Cardiac muscle cell (in vitro differentiated cells and primary cell): ENCODE measurements at regions not wholly inside any gene's neighbourhood (a gene's known extent, or its start where the extent isn't known, plus 50 kb on each side); places are given as distances from the start of the nearest gene placed in this dataset.

ENCODE experiments used
- DNase-seq, 2 donors: peaks; one replicate each; pipeline versions ENCODE4 v3.0.0 to v3.0.0-alpha.2; 2010 to 2017; ENCODE audit warnings: low read depth in 1 of 2, low spot score in 1 of 2
- H3K27ac ChIP-seq: fragments of 200-600 bp; sonication (generic); 2 replicates; pipeline ENCODE4 v1.5.1; 2016
- H3K27me3 ChIP-seq: fragments of 200-600 bp; sonication (generic); 2 replicates; pipeline ENCODE4 v1.6.0; 2016; ENCODE audit warnings: control low read depth
- H3K36me3 ChIP-seq: fragments of 200-600 bp; sonication (generic); 2 replicates; pipeline ENCODE4 v1.5.1; 2016; ENCODE audit warnings: control low read depth
- H3K4me1 ChIP-seq: fragments of 200-600 bp; sonication (generic); 2 replicates; pipeline ENCODE4 v1.8.1; 2017; ENCODE audit warnings: low read depth, mild to moderate bottlenecking, mixed run types
- H3K4me3 ChIP-seq: fragments of 200-600 bp; sonication (generic); 2 replicates; pipeline ENCODE4 v1.5.1; 2016; ENCODE audit warnings: mild to moderate bottlenecking
- H3K9me3 ChIP-seq: fragments of 200-600 bp; sonication (generic); 2 replicates; pipeline ENCODE4 v1.5.1; 2017; ENCODE audit warnings: low read depth, mild to moderate bottlenecking, control low read depth
- TF ChIP-seq, protein P1 (sequence below): IDR thresholded peaks from 2 replicates; pipeline ENCODE4 v1.5.1; 2012; ENCODE audit warnings: low read depth, mild to moderate bottlenecking, low read length

DNA sequence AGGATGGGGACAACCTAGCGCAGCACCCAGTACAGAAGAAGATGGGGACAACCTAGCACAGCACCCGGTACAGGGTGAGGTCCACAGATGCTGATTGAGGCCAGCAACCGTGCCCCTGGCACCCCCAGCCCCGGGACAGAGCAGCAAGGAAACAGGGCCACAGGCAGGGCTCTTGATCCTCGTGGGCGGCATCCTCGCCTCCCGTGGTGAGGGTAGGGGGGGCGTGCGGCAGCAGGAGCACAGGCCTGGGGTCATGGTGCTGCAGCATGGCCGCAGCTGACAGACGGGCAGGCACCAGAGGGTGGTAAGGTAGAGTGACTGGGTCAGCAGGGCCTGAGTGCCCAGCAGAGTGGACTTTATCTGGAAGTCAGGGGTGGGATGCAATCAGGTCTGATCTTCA lies 89.5 kb downstream of the HMX1 start:
- no peaks in the 10 kb centered on the region for H3K4me1 ChIP-seq
- H3K4me3 ChIP-seq, result no peak overlapping the region
- TF ChIP-seq, protein P1, sequence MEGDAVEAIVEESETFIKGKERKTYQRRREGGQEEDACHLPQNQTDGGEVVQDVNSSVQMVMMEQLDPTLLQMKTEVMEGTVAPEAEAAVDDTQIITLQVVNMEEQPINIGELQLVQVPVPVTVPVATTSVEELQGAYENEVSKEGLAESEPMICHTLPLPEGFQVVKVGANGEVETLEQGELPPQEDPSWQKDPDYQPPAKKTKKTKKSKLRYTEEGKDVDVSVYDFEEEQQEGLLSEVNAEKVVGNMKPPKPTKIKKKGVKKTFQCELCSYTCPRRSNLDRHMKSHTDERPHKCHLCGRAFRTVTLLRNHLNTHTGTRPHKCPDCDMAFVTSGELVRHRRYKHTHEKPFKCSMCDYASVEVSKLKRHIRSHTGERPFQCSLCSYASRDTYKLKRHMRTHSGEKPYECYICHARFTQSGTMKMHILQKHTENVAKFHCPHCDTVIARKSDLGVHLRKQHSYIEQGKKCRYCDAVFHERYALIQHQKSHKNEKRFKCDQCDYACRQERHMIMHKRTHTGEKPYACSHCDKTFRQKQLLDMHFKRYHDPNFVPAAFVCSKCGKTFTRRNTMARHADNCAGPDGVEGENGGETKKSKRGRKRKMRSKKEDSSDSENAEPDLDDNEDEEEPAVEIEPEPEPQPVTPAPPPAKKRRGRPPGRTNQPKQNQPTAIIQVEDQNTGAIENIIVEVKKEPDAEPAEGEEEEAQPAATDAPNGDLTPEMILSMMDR, result no peak
- H3K9me3 ChIP-seq, result no peaks in the 10 kb centered on the region
- no peaks in the 10 kb centered on the region for H3K36me3 ChIP-seq
- no peak for DNase-seq
- no peak overlapping the region for H3K27ac ChIP-seq
- no peaks in the 10 kb centered on the region for H3K27me3 ChIP-seq

DNA sequence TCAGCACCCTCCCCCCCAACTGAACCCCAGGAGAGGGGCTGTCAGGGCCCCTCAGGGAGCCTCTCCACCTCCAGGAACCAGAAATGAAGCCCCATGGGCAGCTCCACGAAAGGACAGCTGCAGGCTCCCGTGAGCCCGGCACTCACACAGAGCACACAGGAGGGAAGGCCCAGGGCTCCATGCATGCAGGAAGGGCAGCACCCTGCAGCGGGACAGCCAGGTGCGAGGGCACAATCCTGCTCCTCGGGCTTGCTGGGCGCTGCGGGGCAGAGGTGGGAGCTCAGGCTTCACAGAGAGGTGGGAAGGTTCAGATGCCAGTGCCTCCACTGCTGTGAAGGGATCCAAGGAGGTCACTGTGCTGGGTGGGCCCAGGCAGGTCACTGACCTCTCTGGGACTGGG lies 90.0 kb downstream of the HMX1 start:
- TF ChIP-seq, protein P1, result no peak
- no peak overlapping the region for H3K27ac ChIP-seq
- no peak overlapping the region for H3K4me3 ChIP-seq
- H3K9me3 ChIP-seq, result no peaks in the 10 kb centered on the region
- no peaks in the 10 kb centered on the region for H3K4me1 ChIP-seq
- H3K36me3 ChIP-seq, result no peaks in the 10 kb centered on the region
- DNase-seq, result no peak
- H3K27me3 ChIP-seq, result no peaks in the 10 kb centered on the region

DNA sequence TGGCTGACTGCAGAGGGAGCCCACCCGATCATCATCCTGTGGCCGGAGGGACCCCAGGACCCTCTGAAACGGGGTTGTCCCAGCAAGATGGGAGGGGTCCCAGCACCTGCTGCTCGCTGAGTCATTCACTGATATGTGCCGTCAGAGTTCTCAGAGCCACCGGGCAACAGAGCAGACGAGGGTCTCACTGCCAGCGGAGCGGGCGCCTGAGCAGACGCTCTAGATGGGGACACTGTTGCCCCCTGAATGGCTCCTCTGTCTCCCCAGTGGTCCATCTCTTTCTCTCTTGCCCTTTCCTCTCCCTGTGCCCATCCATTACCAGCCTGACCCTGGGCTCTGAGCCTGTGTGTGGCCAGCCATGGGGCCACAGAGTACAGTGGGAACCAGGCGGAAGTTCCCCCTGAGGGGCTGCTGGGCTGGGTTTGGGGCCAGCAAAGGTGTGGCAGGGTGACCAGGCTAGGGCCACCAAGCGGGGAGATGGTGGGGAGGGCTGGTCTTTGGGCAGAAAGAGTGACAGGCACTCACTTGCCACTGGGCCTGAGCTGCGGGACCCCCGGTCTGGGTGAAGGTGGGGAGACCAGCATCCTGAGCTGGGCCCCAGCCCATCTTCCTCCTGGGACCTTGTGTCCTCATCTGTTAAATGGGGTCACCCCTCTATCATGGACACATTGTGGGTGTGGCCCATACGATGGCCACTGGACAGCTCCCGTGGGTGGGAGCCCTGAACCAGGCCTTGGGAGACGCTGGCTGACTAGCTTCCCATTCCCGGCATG lies 90.9 kb downstream of the HMX1 start:
- no peak overlapping the region for H3K27ac ChIP-seq

DNA sequence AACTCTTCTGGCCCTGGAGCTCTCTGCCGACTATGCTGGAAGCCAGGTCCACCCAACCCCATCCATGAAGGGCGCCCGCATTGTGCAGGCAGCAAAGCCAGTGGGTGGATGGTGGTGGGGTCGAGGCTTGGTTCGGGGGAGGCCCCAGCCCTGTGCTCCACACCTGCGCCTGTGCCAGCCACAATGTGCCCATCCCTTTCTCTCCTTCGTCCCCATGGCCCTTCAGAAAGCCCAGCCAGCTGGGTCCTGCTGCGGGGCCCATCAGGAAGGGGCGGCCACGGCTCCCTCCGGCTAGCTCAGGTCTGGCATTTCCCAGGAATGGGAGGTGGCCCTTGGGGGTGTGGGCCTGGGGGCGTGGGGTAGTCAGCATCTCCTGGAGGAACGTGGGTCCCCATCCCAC lies 91.6 kb downstream of the HMX1 start:
- H3K36me3 ChIP-seq, result no peaks in the 10 kb centered on the region
- TF ChIP-seq, protein P1, result no peak
- H3K9me3 ChIP-seq, result no peaks in the 10 kb centered on the region
- DNase-seq, result no peak
- no peak overlapping the region for H3K27ac ChIP-seq
- H3K4me1 ChIP-seq, result no peaks in the 10 kb centered on the region
- no peaks in the 10 kb centered on the region for H3K27me3 ChIP-seq
- H3K4me3 ChIP-seq, result no peak overlapping the region

More for the DNA sequence above, 90.9 kb downstream of the HMX1 start:
- Histone ChIP-seq H3K9me3 (no peaks in the 10 kb centered on the region), H3K4me1 (no peaks in the 10 kb centered on the region), H3K36me3 (no peaks in the 10 kb centered on the region), H3K27me3 (no peaks in the 10 kb centered on the region), H3K4me3 (no peak overlapping the region)
- TF ChIP-seq, protein P1, result no peak
- no peak for DNase-seq

DNA sequence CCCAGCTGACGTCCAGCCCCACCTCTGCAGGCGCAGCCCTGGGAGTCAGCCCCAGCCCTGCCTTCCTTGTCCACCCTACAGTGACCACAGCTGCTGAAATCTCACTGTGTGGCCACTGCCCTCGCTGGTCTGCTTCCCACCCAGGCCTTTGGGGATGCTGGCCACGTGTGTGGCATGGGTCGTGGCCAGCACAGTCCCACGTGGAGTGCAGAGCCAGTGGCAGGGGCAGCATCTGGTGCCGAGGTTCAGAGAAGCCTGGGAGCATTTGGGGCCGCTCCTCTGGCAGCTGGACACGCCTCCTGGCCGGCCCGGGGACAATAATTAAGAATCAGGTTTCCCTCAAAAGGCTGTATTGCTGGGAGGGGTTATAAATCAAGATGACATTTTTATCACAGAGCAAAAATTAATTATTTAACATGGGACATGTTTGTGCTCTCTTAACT lies 92.1 kb downstream of the HMX1 start:
- Histone ChIP-seq H3K4me3 (no peak overlapping the region), H3K36me3 (no peaks in the 10 kb centered on the region), H3K27me3 (no peaks in the 10 kb centered on the region), H3K9me3 (no peaks in the 10 kb centered on the region), H3K4me1 (no peaks in the 10 kb centered on the region), H3K27ac (no peak overlapping the region)
- TF ChIP-seq, protein P1, result no peak
- no peak for DNase-seq
